HEK293 (cell line): ENCODE measurements at regions not wholly inside any gene's neighbourhood (a gene's known extent, or its start where the extent isn't known, plus 50 kb on each side); places are given as distances from the start of the nearest gene placed in this dataset.

Source experiments
- CTCF ChIA-PET: fragments of 350-600 bp; formaldehyde crosslinking; extraction: SDS; loops from one replicate; lab custom pipeline; 2021; ENCODE audit warnings: antibody characterized with exemption; lab: Yijun Ruan, JAX
- POLR2A ChIA-PET: fragments of 300-600 bp; formaldehyde crosslinking; extraction: SDS; loops from one replicate; lab custom pipeline; 2020; ENCODE audit warnings: antibody characterized with exemption, inconsistent platforms; lab: Yijun Ruan, JAX
- H3K27ac ChIP-seq: fragments of 200-500 bp; sonication (Bioruptor generic); 2 replicates; pipeline ENCODE4 v1.5.1; 2014; ENCODE audit warnings: low read depth, low read length, control low read depth, inconsistent platforms; ENCODE audit errors: extremely low read depth
- H3K36me3 ChIP-seq, 2 experiments: fragments of 200-500 bp in 1 of 2; sonication (Bioruptor generic) in 1 of 2; 1 replicate in 1 of 2; 2 replicates in 1 of 2; pipeline ENCODE4 v1.5.1; 2014 to 2017; ENCODE audit warnings: inconsistent platforms in 2 of 2, low read length in 2 of 2; ENCODE audit not compliant: control insufficient read depth in 2 of 2, insufficient read depth in 1 of 2
- H3K4me1 ChIP-seq: fragments of 200-500 bp; sonication (Bioruptor generic); 2 replicates; pipeline ENCODE4 v1.5.1; 2014; ENCODE audit warnings: mild to moderate bottlenecking, low read length, inconsistent platforms; ENCODE audit not compliant: control insufficient read depth, insufficient read depth
- H3K4me3 ChIP-seq: 2 replicates; pipeline ENCODE4 v1.5.1; 2011; ENCODE audit warnings: low read depth, mild to moderate bottlenecking, control low read depth, low read length, moderate library complexity
- H3K9me3 ChIP-seq: fragments of 200-500 bp; sonication (Bioruptor generic); 2 replicates; pipeline ENCODE4 v1.5.1; 2014; ENCODE audit warnings: low read depth, low read length, inconsistent platforms; ENCODE audit not compliant: control insufficient read depth, insufficient read depth
- BCL11A ChIP-seq: fragments of 450-650 bp; formaldehyde crosslinking; IDR thresholded peaks from 2 replicates; pipeline ENCODE4 v1.5.1; 2016; ENCODE audit warnings: low read depth, missing biosample characterization, missing genetic modification characterization
- EGR2 ChIP-seq: fragments of 450-650 bp; formaldehyde crosslinking; IDR thresholded peaks from 2 replicates; pipeline ENCODE4 v1.5.1; 2016; ENCODE audit warnings: low read depth, missing biosample characterization, missing genetic modification characterization
- INSM2 ChIP-seq: fragments of 450-650 bp; formaldehyde crosslinking; IDR thresholded peaks from 2 replicates; pipeline ENCODE4 v1.5.1; 2016; ENCODE audit warnings: missing biosample characterization, missing genetic modification characterization
- KLF8 ChIP-seq: fragments of 450-650 bp; formaldehyde crosslinking; IDR thresholded peaks from 2 replicates; pipeline ENCODE4 v1.5.1; 2016; ENCODE audit warnings: missing biosample characterization, missing genetic modification characterization
- REPIN1 ChIP-seq: fragments of 450-650 bp; formaldehyde crosslinking; IDR thresholded peaks from 2 replicates; pipeline ENCODE4 v1.5.1; 2017; ENCODE audit warnings: missing biosample characterization, missing genetic modification characterization, low read depth
- ZBTB7A ChIP-seq: fragments of 450-650 bp; formaldehyde crosslinking; IDR thresholded peaks from 2 replicates; pipeline ENCODE4 v1.5.1; 2016; ENCODE audit warnings: low read depth, missing biosample characterization, missing genetic modification characterization
- ZFP37 ChIP-seq: fragments of 450-650 bp; formaldehyde crosslinking; IDR thresholded peaks from 2 replicates; pipeline ENCODE4 v1.5.1; 2016; ENCODE audit warnings: missing biosample characterization, missing genetic modification characterization
- ZNF10 ChIP-seq: fragments of 450-650 bp; formaldehyde crosslinking; IDR thresholded peaks from 2 replicates; pipeline ENCODE4 v1.5.1; 2017; ENCODE audit warnings: missing biosample characterization, missing genetic modification characterization
- ZNF114 ChIP-seq: fragments of 450-650 bp; formaldehyde crosslinking; IDR thresholded peaks from 2 replicates; pipeline ENCODE4 v1.5.0; 2017; ENCODE audit warnings: missing biosample characterization, missing genetic modification characterization
- ZNF202 ChIP-seq: fragments of 450-650 bp; formaldehyde crosslinking; IDR thresholded peaks from 2 replicates; pipeline ENCODE4 v1.5.1; 2016; ENCODE audit warnings: missing biosample characterization, missing genetic modification characterization, borderline replicate concordance
- ZNF26 ChIP-seq: fragments of 450-650 bp; formaldehyde crosslinking; IDR thresholded peaks from 2 replicates; pipeline ENCODE4 v1.5.1; 2016; ENCODE audit warnings: missing biosample characterization, missing genetic modification characterization
- ZNF302 ChIP-seq: fragments of 450-650 bp; formaldehyde crosslinking; IDR thresholded peaks from 2 replicates; pipeline ENCODE4 v1.5.1; 2016; ENCODE audit warnings: missing biosample characterization, missing genetic modification characterization, low read depth
- ZNF335 ChIP-seq: fragments of 450-650 bp; formaldehyde crosslinking; conservative IDR thresholded peaks from 2 replicates; pipeline ENCODE4 v1.5.1; 2016; ENCODE audit warnings: missing biosample characterization, missing genetic modification characterization
- ZNF391 ChIP-seq: fragments of 450-650 bp; formaldehyde crosslinking; IDR thresholded peaks from 2 replicates; pipeline ENCODE4 v1.5.1; 2016; ENCODE audit warnings: low read depth, missing biosample characterization, missing genetic modification characterization, borderline replicate concordance
- ZNF529 ChIP-seq: fragments of 450-650 bp; formaldehyde crosslinking; IDR thresholded peaks from 2 replicates; pipeline ENCODE4 v1.5.1; 2017; ENCODE audit warnings: missing genetic modification characterization, missing biosample characterization; ENCODE audit not compliant: insufficient replicate concordance
- ZNF555 ChIP-seq: fragments of 450-650 bp; formaldehyde crosslinking; conservative IDR thresholded peaks from 2 replicates; pipeline ENCODE4 v1.5.1; 2017; ENCODE audit warnings: missing biosample characterization, mild to moderate bottlenecking, missing genetic modification characterization, inconsistent platforms
- ZNF585B ChIP-seq: fragments of 450-650 bp; formaldehyde crosslinking; IDR thresholded peaks from 2 replicates; pipeline ENCODE4 v1.5.1; 2016; ENCODE audit warnings: missing biosample characterization, missing genetic modification characterization
- ZNF660 ChIP-seq: fragments of 450-650 bp; IDR thresholded peaks from 2 replicates; pipeline ENCODE4 v1.5.1; 2018; ENCODE audit warnings: missing biosample characterization, mild to moderate bottlenecking, missing genetic modification characterization
- ZNF670 ChIP-seq: fragments of 450-650 bp; formaldehyde crosslinking; IDR thresholded peaks from 2 replicates; pipeline ENCODE4 v1.5.1; 2016; ENCODE audit warnings: missing biosample characterization, missing genetic modification characterization, low read depth
- ZNF692 ChIP-seq: fragments of 450-650 bp; formaldehyde crosslinking; IDR thresholded peaks from 2 replicates; pipeline ENCODE4 v1.5.1; 2016; ENCODE audit warnings: missing biosample characterization, missing genetic modification characterization
- ZNF701 ChIP-seq: fragments of 450-650 bp; formaldehyde crosslinking; IDR thresholded peaks from 2 replicates; pipeline ENCODE4 v1.5.1; 2016; ENCODE audit warnings: missing biosample characterization, missing genetic modification characterization
- ZNF776 ChIP-seq: fragments of 450-650 bp; formaldehyde crosslinking; IDR thresholded peaks from 2 replicates; pipeline ENCODE4 v1.5.0; 2017; ENCODE audit warnings: missing biosample characterization, missing genetic modification characterization, borderline replicate concordance

GRCh38 chr13:111048387-111048786 is 66.7 kb upstream of the ARHGEF7 start:
- no peaks in the 10 kb centered on the region for H3K4me1 ChIP-seq
- H3K27ac ChIP-seq = no peak overlapping the region
- no peaks in the 10 kb centered on the region for H3K36me3 ChIP-seq
- ChIA-PET CTCF (interaction anchor here (0.5 to 1.3 kb wide), 2 partner anchors 43 to 428 kb away, joined by 3 read pairs; no protein-coding TSS in a partner anchor), POLR2A (no interaction called here)
- no peaks in the 10 kb centered on the region for H3K9me3 ChIP-seq
- no peak overlapping the region for H3K4me3 ChIP-seq
- TF ChIP-seq ZNF585B (tag by site-specific recombination) (no peak), INSM2 (tag by site-specific recombination) (no peak), EGR2 (tag by site-specific recombination) (no peak), BCL11A (tag by site-specific recombination) (no peak), ZNF302 (no peak), ZNF202 (no peak), ZNF555 (tag by site-specific recombination) (no peak), ZBTB7A (tag by site-specific recombination) (no peak), ZFP37 (tag by site-specific recombination) (no peak), ZNF776 (tag by site-specific recombination) (no peak), ZNF692 (tag by site-specific recombination) (no peak)

GRCh38 chr13:111047326-111047725 is 67.8 kb upstream of the ARHGEF7 start:
- CTCF ChIA-PET = no interaction called here
- no peaks in the 10 kb centered on the region for H3K36me3 ChIP-seq
- TF ChIP-seq ZNF302 = no peak
- TF ChIP-seq ZNF555 (tag by site-specific recombination) = no peak
- H3K4me1 ChIP-seq = no peaks in the 10 kb centered on the region
- no peaks in the 10 kb centered on the region for H3K9me3 ChIP-seq
- H3K4me3 ChIP-seq = no peak overlapping the region
- no peak overlapping the region for H3K27ac ChIP-seq
- POLR2A ChIA-PET = interaction anchor here (0.6 kb wide), 1 partner anchor 73 kb away, joined by 3 read pairs; no protein-coding TSS in a partner anchor

GRCh38 chr13:111046590-111047141 is 68.4 kb upstream of the ARHGEF7 start:
- TF ChIP-seq ZNF26 (tag by site-specific recombination) (no peak), KLF8 (no peak), REPIN1 (tag by site-specific recombination) (no peak), ZNF660 (tag by site-specific recombination) (no peak), ZNF10 (tag by site-specific recombination) (no peak), ZNF529 (tag by site-specific recombination) (no peak), ZNF114 (tag by site-specific recombination) (no peak), ZNF670 (tag by site-specific recombination) (no peak), ZNF555 (tag by site-specific recombination) (no peak), ZNF391 (tag by site-specific recombination) (no peak), ZNF335 (no peak), ZNF701 (tag by site-specific recombination) (no peak)
- Histone ChIP-seq H3K4me1 (no peaks in the 10 kb centered on the region), H3K9me3 (no peaks in the 10 kb centered on the region), H3K27ac (no peak overlapping the region), H3K4me3 (no peak overlapping the region), H3K36me3 (no peaks in the 10 kb centered on the region)
- ChIA-PET POLR2A (no interaction called here), CTCF (interaction anchor here (1.3 kb wide), 1 partner anchor 453 kb away, joined by 3 read pairs; no protein-coding TSS in a partner anchor)
